ENCODE measurements at regions not wholly inside any gene's neighbourhood (a gene's known extent, or its start where the extent isn't known, plus 50 kb on each side); places are given as distances from the start of the nearest gene placed in this dataset.

- no peak for TF ChIP-seq CREB1 (IDR thresholded peaks at IDR 0.05; ENCODE audit: low read depth)
- TF ChIP-seq, protein P1, sequence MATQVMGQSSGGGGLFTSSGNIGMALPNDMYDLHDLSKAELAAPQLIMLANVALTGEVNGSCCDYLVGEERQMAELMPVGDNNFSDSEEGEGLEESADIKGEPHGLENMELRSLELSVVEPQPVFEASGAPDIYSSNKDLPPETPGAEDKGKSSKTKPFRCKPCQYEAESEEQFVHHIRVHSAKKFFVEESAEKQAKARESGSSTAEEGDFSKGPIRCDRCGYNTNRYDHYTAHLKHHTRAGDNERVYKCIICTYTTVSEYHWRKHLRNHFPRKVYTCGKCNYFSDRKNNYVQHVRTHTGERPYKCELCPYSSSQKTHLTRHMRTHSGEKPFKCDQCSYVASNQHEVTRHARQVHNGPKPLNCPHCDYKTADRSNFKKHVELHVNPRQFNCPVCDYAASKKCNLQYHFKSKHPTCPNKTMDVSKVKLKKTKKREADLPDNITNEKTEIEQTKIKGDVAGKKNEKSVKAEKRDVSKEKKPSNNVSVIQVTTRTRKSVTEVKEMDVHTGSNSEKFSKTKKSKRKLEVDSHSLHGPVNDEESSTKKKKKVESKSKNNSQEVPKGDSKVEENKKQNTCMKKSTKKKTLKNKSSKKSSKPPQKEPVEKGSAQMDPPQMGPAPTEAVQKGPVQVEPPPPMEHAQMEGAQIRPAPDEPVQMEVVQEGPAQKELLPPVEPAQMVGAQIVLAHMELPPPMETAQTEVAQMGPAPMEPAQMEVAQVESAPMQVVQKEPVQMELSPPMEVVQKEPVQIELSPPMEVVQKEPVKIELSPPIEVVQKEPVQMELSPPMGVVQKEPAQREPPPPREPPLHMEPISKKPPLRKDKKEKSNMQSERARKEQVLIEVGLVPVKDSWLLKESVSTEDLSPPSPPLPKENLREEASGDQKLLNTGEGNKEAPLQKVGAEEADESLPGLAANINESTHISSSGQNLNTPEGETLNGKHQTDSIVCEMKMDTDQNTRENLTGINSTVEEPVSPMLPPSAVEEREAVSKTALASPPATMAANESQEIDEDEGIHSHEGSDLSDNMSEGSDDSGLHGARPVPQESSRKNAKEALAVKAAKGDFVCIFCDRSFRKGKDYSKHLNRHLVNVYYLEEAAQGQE (IDR thresholded peaks at IDR 0.05; ENCODE audit: low read depth): no peak
- no peak for TF ChIP-seq EP300 (IDR thresholded peaks at IDR 0.05; ENCODE audit: borderline replicate concordance)
- TF ChIP-seq EGR1 (IDR thresholded peaks at IDR 0.05): no peak
- TF ChIP-seq YY1 (IDR thresholded peaks at IDR 0.05; ENCODE audit: low read depth): no peak
Measured at GRCh38 chr10:78146200-78146599, 112.5 kb downstream of the RPS24 start.

All from Ishikawa (cell line).